ENCODE measurements at regions not wholly inside any gene's neighbourhood (a gene's known extent, or its start where the extent isn't known, plus 50 kb on each side); places are given as distances from the start of the nearest gene placed in this dataset.

DNA sequence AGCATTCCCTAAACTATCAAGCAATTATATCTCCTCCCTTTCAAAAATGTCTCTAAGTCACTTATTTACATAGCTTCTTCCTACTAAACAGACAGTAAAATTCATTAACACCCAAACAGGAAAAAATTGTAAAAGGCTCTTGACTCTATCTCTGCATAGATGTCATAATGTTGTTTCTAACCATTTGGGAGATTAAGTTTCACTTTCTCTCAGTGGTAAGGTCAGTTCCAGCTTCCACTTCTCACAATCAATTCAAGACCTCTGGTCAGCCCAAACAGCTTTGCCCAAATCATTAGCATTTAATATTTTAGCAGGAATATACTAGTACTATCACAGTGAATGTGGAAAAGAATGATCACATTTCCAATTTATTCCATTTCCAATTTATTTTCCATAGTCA is 374.3 kb upstream of the MC4R start:
- H3K4me3 Mint-ChIP-seq (ENCODE audit: unreplicated experiment), result no peak overlapping the region
- H3K27me3 Mint-ChIP-seq (ENCODE audit: insufficient read depth, unreplicated experiment), result peaks cover 3% of the 10 kb centered on the region
- intact Hi-C loops (cut with micrococcal nuclease; ENCODE audit: unreplicated experiment), result no loop called here
- H3K4me3 ChIP-seq (ENCODE audit: low read depth, low read length), result no peak overlapping the region
- BruUV-seq (replicated peaks), result no TSS peak
- DNase-seq, result no peak
- POLR2A ChIA-PET, result no interaction called here
- no peaks in the 10 kb centered on the region for H3K36me3 Mint-ChIP-seq (ENCODE audit: insufficient read depth, unreplicated experiment)
- no peaks in the 10 kb centered on the region for H3K4me1 Mint-ChIP-seq (ENCODE audit: low read depth, unreplicated experiment)
- CTCF ChIA-PET, result no interaction called here
- no peaks in the 10 kb centered on the region for H3K36me3 ChIP-seq (ENCODE audit: control insufficient read depth, insufficient read depth, low read length)
- no peaks in the 10 kb centered on the region for H3K27me3 ChIP-seq (replicated peaks; ENCODE audit: control insufficient read depth, insufficient read depth, low read length)
- H3K9me3 ChIP-seq, result no peaks in the 10 kb centered on the region
- no peaks in the 10 kb centered on the region for H3K9me3 Mint-ChIP-seq (ENCODE audit: unreplicated experiment)
- TF ChIP-seq, protein P1, sequence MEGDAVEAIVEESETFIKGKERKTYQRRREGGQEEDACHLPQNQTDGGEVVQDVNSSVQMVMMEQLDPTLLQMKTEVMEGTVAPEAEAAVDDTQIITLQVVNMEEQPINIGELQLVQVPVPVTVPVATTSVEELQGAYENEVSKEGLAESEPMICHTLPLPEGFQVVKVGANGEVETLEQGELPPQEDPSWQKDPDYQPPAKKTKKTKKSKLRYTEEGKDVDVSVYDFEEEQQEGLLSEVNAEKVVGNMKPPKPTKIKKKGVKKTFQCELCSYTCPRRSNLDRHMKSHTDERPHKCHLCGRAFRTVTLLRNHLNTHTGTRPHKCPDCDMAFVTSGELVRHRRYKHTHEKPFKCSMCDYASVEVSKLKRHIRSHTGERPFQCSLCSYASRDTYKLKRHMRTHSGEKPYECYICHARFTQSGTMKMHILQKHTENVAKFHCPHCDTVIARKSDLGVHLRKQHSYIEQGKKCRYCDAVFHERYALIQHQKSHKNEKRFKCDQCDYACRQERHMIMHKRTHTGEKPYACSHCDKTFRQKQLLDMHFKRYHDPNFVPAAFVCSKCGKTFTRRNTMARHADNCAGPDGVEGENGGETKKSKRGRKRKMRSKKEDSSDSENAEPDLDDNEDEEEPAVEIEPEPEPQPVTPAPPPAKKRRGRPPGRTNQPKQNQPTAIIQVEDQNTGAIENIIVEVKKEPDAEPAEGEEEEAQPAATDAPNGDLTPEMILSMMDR (IDR thresholded peaks at IDR 0.05; ENCODE audit: insufficient read depth in 1 of 2, low read depth in 1 of 2, low read length in 1 of 2, severe bottlenecking in 1 of 2, unreplicated experiment in 1 of 2), result no peak
- H3K27ac Mint-ChIP-seq (ENCODE audit: unreplicated experiment), result no peak overlapping the region
- no peaks in the 10 kb centered on the region for H3K4me1 ChIP-seq

DNA sequence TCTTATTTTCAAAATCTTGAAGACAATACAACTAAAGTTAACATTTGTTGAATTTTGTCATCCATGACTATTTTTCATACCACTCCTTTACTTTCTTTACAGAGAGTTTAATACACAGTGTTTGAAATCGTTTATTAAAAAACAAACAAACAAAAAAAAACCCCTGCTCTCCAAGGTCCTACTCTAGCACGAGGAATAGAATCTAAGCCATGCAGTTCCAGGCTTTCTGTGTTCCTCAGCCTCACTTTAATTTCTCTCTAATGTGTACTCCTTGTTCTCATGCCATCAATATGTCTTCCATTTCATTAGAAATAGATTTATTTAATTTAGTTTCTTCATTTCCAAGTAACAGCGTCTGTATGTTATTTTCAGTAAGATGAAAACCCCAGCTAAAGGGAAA is 381.2 kb upstream of the MC4R start:
- H3K4me3 Mint-ChIP-seq (ENCODE audit: unreplicated experiment), result no peak overlapping the region
- peaks cover 4% of the 10 kb centered on the region for H3K27me3 Mint-ChIP-seq (ENCODE audit: insufficient read depth, unreplicated experiment)
- no peak overlapping the region for H3K27ac Mint-ChIP-seq (ENCODE audit: unreplicated experiment)
- H3K9me3 Mint-ChIP-seq (ENCODE audit: unreplicated experiment), result no peaks in the 10 kb centered on the region
- CTCF ChIA-PET, result no interaction called here
- Histone ChIP-seq H3K27me3 (replicated peaks; ENCODE audit: control insufficient read depth, insufficient read depth, low read length) (no peaks in the 10 kb centered on the region), H3K36me3 (ENCODE audit: control insufficient read depth, insufficient read depth, low read length) (no peaks in the 10 kb centered on the region), H3K9me3 (no peaks in the 10 kb centered on the region), H3K4me3 (ENCODE audit: low read depth, low read length) (no peak overlapping the region), H3K4me1 (no peaks in the 10 kb centered on the region)
- H3K4me1 Mint-ChIP-seq (ENCODE audit: low read depth, unreplicated experiment), result no peaks in the 10 kb centered on the region
- POLR2A ChIA-PET, result no interaction called here
- H3K36me3 Mint-ChIP-seq (ENCODE audit: insufficient read depth, unreplicated experiment), result no peaks in the 10 kb centered on the region
- no TSS peak for BruUV-seq (replicated peaks)
- no peak for DNase-seq
- intact Hi-C loops (cut with micrococcal nuclease; ENCODE audit: unreplicated experiment), result no loop called here
- TF ChIP-seq, protein P1 (IDR thresholded peaks at IDR 0.05; ENCODE audit: insufficient read depth in 1 of 2, low read depth in 1 of 2, low read length in 1 of 2, severe bottlenecking in 1 of 2, unreplicated experiment in 1 of 2), result no peak

DNA sequence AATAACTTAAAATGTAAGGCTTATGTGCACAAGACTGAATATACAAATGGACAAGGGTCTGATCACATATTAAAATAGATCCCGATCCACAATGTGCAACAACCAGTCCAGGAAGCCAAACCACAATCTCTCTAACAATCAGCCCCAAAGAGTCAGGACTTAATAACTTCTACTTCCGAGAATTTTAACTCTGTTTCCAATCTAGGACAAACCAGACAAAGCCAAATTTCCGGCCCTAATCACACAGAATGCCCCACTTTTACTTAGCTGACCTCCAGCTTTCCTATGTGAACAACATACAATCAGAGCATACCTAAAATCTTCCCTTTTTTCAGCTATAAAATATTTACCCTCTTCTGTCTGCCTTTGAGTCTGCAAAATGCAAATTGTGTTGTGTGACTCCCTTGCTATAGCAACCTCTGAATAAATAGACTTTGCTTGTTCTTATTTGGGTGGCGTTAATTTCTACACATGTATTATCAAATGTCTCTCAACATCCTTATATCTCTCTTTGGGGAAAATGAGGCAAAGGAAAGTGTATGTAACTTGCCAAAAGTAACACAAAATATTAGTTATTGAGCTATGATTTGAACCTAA is 381.9 kb upstream of the MC4R start:
- H3K4me3 Mint-ChIP-seq (ENCODE audit: unreplicated experiment), result no peak overlapping the region
- H3K4me1 Mint-ChIP-seq (ENCODE audit: low read depth, unreplicated experiment), result no peaks in the 10 kb centered on the region
- ChIA-PET POLR2A (no interaction called here), CTCF (no interaction called here)
- Histone ChIP-seq H3K4me1 (no peaks in the 10 kb centered on the region), H3K27me3 (replicated peaks; ENCODE audit: control insufficient read depth, insufficient read depth, low read length) (no peaks in the 10 kb centered on the region), H3K9me3 (no peaks in the 10 kb centered on the region), H3K4me3 (ENCODE audit: low read depth, low read length) (no peak overlapping the region), H3K36me3 (ENCODE audit: control insufficient read depth, insufficient read depth, low read length) (no peaks in the 10 kb centered on the region)
- peaks cover 4% of the 10 kb centered on the region for H3K27me3 Mint-ChIP-seq (ENCODE audit: insufficient read depth, unreplicated experiment)
- no peak for DNase-seq
- TF ChIP-seq, protein P1 (IDR thresholded peaks at IDR 0.05; ENCODE audit: insufficient read depth in 1 of 2, low read depth in 1 of 2, low read length in 1 of 2, severe bottlenecking in 1 of 2, unreplicated experiment in 1 of 2), result no peak
- BruUV-seq (replicated peaks), result no TSS peak
- H3K27ac Mint-ChIP-seq (ENCODE audit: unreplicated experiment), result no peak overlapping the region
- no peaks in the 10 kb centered on the region for H3K36me3 Mint-ChIP-seq (ENCODE audit: insufficient read depth, unreplicated experiment)
- intact Hi-C loops (cut with micrococcal nuclease; ENCODE audit: unreplicated experiment), result no loop called here
- H3K9me3 Mint-ChIP-seq (ENCODE audit: unreplicated experiment), result no peaks in the 10 kb centered on the region

All from Caco-2 (cell line).